GM23338 (cell line): ENCODE measurements at regions not wholly inside any gene's neighbourhood (a gene's known extent, or its start where the extent isn't known, plus 50 kb on each side); places are given as distances from the start of the nearest gene placed in this dataset.

Source experiments
- ATAC-seq: fragments of 200-7000 bp; cut with Tn5 transposase; 3 replicates; pipeline ENCODE4 v1.9.1; 2020
- DNase-seq: peaks from one replicate; pipeline ENCODE4 v3.0.0-alpha.2; 2015; ENCODE audit warnings: low spot score
- H2AFZ ChIP-seq: fragments of 200-600 bp; sonication (generic); 2 replicates; pipeline ENCODE4 v1.8.0; 2016; ENCODE audit warnings: antibody characterized with exemption, mild to moderate bottlenecking, moderate library complexity
- H3F3A ChIP-seq: fragments of 200-600 bp; sonication (generic); replicated peaks from 2 replicates; pipeline ENCODE4 v1.8.0; 2017; ENCODE audit warnings: antibody characterized with exemption, mixed run types, low read depth
- H3K27ac ChIP-seq: fragments of 200-600 bp; sonication (generic); 2 replicates; pipeline ENCODE4 v1.6.1; 2016; ENCODE audit warnings: low read depth
- H3K27me3 ChIP-seq: fragments of 200-600 bp; sonication (generic); 2 replicates; pipeline ENCODE4 v1.8.0; 2016; ENCODE audit warnings: mild to moderate bottlenecking, mixed run types, moderate library complexity; ENCODE audit not compliant: insufficient read depth
- H3K36me3 ChIP-seq: fragments of 200-600 bp; sonication (generic); 2 replicates; pipeline ENCODE4 v1.8.0; 2016; ENCODE audit warnings: mild to moderate bottlenecking; ENCODE audit not compliant: insufficient read depth
- H3K4me1 ChIP-seq: fragments of 200-600 bp; sonication (generic); 2 replicates; pipeline ENCODE4 v1.8.0; 2016; ENCODE audit warnings: mild to moderate bottlenecking, moderate library complexity; ENCODE audit not compliant: insufficient read depth
- H3K4me2 ChIP-seq: fragments of 200-600 bp; sonication (generic); 2 replicates; pipeline ENCODE4 v1.7.1; 2017; ENCODE audit warnings: mixed run types
- H3K4me3 ChIP-seq: fragments of 200-600 bp; sonication (generic); 2 replicates; pipeline ENCODE4 v1.6.1; 2016; ENCODE audit warnings: mixed run types
- H3K79me2 ChIP-seq: fragments of 200-600 bp; sonication (generic); replicated peaks from 2 replicates; pipeline ENCODE4 v1.8.0; 2017; ENCODE audit warnings: mild to moderate bottlenecking; ENCODE audit not compliant: insufficient read depth
- H3K9me2 ChIP-seq: fragments of 200-600 bp; sonication (generic); 2 replicates; pipeline ENCODE4 v1.8.0; 2017; ENCODE audit not compliant: insufficient read depth
- H4K20me1 ChIP-seq: fragments of 200-600 bp; sonication (generic); replicated peaks from 2 replicates; pipeline ENCODE4 v1.8.0; 2017; ENCODE audit warnings: mild to moderate bottlenecking; ENCODE audit not compliant: insufficient read depth
- H3K27ac Mint-ChIP-seq: 2 replicates; pipeline ENCODE4 v1.8.0; 2020; ENCODE audit warnings: inconsistent platforms, mild to moderate bottlenecking, moderate library complexity, mixed read lengths
- H3K27me3 Mint-ChIP-seq: 3 replicates; pipeline ENCODE4 v1.8.0; 2022; ENCODE audit warnings: low read depth, mild to moderate bottlenecking, moderate library complexity, mixed read lengths, inconsistent platforms; ENCODE audit not compliant: insufficient read depth, poor library complexity
- H3K36me3 Mint-ChIP-seq: 3 replicates; pipeline ENCODE4 v1.8.0; 2021; ENCODE audit warnings: low read depth, mild to moderate bottlenecking, inconsistent platforms, moderate library complexity, mixed read lengths
- H3K4me1 Mint-ChIP-seq: 3 replicates; pipeline ENCODE4 v1.8.0; 2020; ENCODE audit warnings: mild to moderate bottlenecking, inconsistent platforms, mixed read lengths
- H3K4me3 Mint-ChIP-seq: 3 replicates; pipeline ENCODE4 v1.8.0; 2021; ENCODE audit warnings: moderate library complexity, mild to moderate bottlenecking, inconsistent platforms, mixed read lengths
- H3K9me3 Mint-ChIP-seq: 3 replicates; pipeline ENCODE4 v1.8.0; 2020; ENCODE audit warnings: moderate library complexity, mild to moderate bottlenecking, inconsistent platforms, mixed read lengths
- CREB1 ChIP-seq: fragments of 250-450 bp; sonication (Bioruptor Pico); IDR thresholded peaks from 2 replicates; pipeline ENCODE4 v1.5.0; 2020; ENCODE audit warnings: low read depth, mild to moderate bottlenecking, moderate library complexity
- ETS1 ChIP-seq: IDR thresholded peaks from 2 replicates; pipeline ENCODE4 v1.6.1; 2016; ENCODE audit warnings: antibody characterized with exemption
- JUNB ChIP-seq: IDR thresholded peaks from one replicate; pipeline ENCODE4 v1.6.1; 2016; ENCODE audit warnings: antibody characterized with exemption; ENCODE audit not compliant: unreplicated experiment
- NANOG ChIP-seq: IDR thresholded peaks from 2 replicates; pipeline ENCODE4 v1.6.1; 2016; ENCODE audit warnings: antibody characterized with exemption, borderline replicate concordance
- ZNF114 ChIP-seq: fragments of 250-450 bp; sonication (Bioruptor Pico); IDR thresholded peaks from 2 replicates; pipeline ENCODE4 v1.5.0; 2020; ENCODE audit warnings: mild to moderate bottlenecking, moderate library complexity
- TF ChIP-seq, protein P1 (sequence below): fragments of 250-450 bp; sonication (Bioruptor Pico); IDR thresholded peaks from 2 replicates; pipeline ENCODE4 v1.5.0; 2020; ENCODE audit warnings: mild to moderate bottlenecking, moderate library complexity

GRCh38 chr2:12196495-12196894 is 450.1 kb downstream of the LPIN1 start (continued):
- no peak for TF ChIP-seq ETS1
- no peak for TF ChIP-seq NANOG
- TF ChIP-seq, protein P1, sequence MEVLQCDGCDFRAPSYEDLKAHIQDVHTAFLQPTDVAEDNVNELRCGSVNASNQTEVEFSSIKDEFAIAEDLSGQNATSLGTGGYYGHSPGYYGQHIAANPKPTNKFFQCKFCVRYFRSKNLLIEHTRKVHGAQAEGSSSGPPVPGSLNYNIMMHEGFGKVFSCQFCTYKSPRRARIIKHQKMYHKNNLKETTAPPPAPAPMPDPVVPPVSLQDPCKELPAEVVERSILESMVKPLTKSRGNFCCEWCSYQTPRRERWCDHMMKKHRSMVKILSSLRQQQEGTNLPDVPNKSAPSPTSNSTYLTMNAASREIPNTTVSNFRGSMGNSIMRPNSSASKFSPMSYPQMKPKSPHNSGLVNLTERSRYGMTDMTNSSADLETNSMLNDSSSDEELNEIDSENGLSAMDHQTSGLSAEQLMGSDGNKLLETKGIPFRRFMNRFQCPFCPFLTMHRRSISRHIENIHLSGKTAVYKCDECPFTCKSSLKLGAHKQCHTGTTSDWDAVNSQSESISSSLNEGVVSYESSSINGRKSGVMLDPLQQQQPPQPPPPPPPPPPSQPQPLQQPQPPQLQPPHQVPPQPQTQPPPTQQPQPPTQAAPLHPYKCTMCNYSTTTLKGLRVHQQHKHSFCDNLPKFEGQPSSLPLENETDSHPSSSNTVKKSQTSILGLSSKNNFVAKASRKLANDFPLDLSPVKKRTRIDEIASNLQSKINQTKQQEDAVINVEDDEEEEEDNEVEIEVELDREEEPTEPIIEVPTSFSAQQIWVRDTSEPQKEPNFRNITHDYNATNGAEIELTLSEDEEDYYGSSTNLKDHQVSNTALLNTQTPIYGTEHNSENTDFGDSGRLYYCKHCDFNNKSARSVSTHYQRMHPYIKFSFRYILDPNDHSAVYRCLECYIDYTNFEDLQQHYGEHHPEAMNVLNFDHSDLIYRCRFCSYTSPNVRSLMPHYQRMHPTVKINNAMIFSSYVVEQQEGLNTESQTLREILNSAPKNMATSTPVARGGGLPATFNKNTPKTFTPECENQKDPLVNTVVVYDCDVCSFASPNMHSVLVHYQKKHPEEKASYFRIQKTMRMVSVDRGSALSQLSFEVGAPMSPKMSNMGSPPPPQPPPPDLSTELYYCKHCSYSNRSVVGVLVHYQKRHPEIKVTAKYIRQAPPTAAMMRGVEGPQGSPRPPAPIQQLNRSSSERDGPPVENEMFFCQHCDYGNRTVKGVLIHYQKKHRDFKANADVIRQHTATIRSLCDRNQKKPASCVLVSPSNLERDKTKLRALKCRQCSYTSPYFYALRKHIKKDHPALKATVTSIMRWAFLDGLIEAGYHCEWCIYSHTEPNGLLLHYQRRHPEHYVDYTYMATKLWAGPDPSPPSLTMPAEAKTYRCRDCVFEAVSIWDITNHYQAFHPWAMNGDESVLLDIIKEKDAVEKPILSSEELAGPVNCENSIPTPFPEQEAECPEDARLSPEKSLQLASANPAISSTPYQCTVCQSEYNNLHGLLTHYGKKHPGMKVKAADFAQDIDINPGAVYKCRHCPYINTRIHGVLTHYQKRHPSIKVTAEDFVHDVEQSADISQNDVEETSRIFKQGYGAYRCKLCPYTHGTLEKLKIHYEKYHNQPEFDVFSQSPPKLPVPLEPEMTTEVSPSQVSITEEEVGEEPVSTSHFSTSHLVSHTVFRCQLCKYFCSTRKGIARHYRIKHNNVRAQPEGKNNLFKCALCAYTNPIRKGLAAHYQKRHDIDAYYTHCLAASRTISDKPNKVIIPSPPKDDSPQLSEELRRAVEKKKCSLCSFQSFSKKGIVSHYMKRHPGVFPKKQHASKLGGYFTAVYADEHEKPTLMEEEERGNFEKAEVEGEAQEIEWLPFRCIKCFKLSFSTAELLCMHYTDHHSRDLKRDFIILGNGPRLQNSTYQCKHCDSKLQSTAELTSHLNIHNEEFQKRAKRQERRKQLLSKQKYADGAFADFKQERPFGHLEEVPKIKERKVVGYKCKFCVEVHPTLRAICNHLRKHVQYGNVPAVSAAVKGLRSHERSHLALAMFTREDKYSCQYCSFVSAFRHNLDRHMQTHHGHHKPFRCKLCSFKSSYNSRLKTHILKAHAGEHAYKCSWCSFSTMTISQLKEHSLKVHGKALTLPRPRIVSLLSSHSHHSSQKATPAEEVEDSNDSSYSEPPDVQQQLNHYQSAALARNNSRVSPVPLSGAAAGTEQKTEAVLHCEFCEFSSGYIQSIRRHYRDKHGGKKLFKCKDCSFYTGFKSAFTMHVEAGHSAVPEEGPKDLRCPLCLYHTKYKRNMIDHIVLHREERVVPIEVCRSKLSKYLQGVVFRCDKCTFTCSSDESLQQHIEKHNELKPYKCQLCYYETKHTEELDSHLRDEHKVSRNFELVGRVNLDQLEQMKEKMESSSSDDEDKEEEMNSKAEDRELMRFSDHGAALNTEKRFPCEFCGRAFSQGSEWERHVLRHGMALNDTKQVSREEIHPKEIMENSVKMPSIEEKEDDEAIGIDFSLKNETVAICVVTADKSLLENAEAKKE (CRISPR knock-in tag) = no peak

DNA sequence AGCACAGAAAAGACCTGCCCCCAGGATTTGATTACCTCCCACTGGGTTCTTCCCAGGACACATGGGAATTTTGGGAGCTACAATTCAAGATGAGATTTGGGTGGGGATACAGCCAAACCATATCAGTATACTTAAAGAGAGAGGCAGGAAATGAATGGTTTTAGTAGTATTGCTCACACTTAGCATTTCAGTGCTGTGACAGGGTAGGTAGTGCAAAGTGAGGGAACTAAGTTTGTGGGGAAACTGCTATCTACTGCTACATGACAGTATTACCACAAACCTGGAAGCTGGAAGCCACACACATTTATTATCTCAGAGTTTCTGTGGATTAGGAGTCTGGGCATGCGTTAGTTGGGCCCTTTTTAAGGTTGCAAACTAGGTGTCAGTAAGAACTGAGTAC is 450.7 kb downstream of the LPIN1 start:
- Mint-ChIP-seq H3K4me3 (no peak overlapping the region), H3K36me3 (peaks cover 4% of the 10 kb centered on the region; the same call in 2 of the 3 replicates), H3K9me3 (peaks cover 7% of the 10 kb centered on the region; the same call in 2 of the 3 replicates), H3K27me3 (no peaks in the 10 kb centered on the region), H3K4me1 (peaks cover 11% of the 10 kb centered on the region; the same call in 2 of the 3 replicates), H3K27ac (no peak overlapping the region)
- no peaks in the 10 kb centered on the region for H3K36me3 ChIP-seq
- H3K4me3 ChIP-seq = no peak overlapping the region
- no peaks in the 10 kb centered on the region for H3F3A ChIP-seq
- no peaks in the 10 kb centered on the region for H4K20me1 ChIP-seq
- H3K27ac ChIP-seq = no peak overlapping the region
- ATAC-seq (no peak), DNase-seq (no peak)
- no peak overlapping the region for H3K4me2 ChIP-seq
- no peaks in the 10 kb centered on the region for H3K79me2 ChIP-seq
- H2AFZ ChIP-seq = no peak overlapping the region
- peaks cover 6% of the 10 kb centered on the region; the same call in 1 of the 2 replicates for H3K9me2 ChIP-seq
- no peaks in the 10 kb centered on the region for H3K27me3 ChIP-seq
- no peaks in the 10 kb centered on the region for H3K4me1 ChIP-seq
- TF ChIP-seq, protein P1 (CRISPR knock-in tag) = no peak
- TF ChIP-seq CREB1 (CRISPR knock-in tag) (no peak), JUNB (no peak), ZNF114 (no peak)
